ENCODE measurements at regions not wholly inside any gene's neighbourhood (a gene's known extent, or its start where the extent isn't known, plus 50 kb on each side); places are given as distances from the start of the nearest gene placed in this dataset.

GRCh38 chr10:29183301-29183945 lies 105.4 kb upstream of the LYZL1 start:
- no peak for DNase-seq

- DNase-seq, result no peak
These were observed 104.5 kb upstream of the LYZL1 start for GRCh38 chr10:29184205-29185000.

- DNase-seq, result no peak
These were observed 103.8 kb upstream of the LYZL1 start for GRCh38 chr10:29185050-29185449.

- DNase-seq, result no peak
These were observed 102.6 kb upstream of the LYZL1 start for GRCh38 chr10:29186221-29186620.

GRCh38 chr10:29189256-29189655 lies 99.6 kb upstream of the LYZL1 start:
- no peak for DNase-seq

DNA sequence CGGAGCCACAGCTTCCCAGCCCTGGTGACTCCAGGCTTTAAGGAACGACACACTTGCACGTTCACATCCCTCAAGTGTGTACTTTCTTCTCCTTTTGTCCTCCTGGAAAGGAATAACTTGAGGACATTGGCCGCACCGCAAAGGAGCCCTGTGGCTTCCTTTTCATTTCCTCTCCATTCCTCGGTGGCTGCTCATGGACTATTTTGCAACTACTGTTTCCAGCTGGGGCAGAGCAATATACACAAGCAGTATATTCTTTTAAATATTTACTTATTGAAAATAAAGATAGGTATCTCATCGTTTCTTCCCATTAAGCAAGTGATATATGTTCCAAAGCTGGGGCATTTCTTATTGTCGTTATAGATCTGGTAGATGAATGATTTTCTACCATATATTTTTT lies 97.2 kb upstream of the LYZL1 start:
- DNase-seq, result no peak

DNA sequence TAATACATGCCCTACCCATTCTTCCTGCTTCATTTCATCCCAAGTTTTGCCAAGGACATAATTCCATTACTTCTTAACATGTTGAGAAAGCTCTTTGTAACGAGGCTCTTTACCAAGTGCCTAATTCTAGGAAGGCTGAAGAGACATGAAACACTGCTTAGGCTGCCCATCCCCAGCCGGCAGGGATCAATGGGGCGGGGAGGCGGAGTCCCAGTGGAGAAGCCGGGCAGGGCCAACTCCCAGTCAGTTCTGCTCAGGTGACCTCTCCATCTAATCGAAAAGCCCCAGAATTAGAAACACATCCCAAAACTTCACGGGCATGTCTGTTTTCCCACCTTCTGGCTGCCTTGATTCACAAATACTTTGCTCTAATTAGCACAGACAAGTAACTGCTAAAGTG lies 89.5 kb upstream of the LYZL1 start:
- DNase-seq, result no peak

- DNase-seq, result no peak
These were observed 88.8 kb upstream of the LYZL1 start for GRCh38 chr10:29199941-29200679.

DNA sequence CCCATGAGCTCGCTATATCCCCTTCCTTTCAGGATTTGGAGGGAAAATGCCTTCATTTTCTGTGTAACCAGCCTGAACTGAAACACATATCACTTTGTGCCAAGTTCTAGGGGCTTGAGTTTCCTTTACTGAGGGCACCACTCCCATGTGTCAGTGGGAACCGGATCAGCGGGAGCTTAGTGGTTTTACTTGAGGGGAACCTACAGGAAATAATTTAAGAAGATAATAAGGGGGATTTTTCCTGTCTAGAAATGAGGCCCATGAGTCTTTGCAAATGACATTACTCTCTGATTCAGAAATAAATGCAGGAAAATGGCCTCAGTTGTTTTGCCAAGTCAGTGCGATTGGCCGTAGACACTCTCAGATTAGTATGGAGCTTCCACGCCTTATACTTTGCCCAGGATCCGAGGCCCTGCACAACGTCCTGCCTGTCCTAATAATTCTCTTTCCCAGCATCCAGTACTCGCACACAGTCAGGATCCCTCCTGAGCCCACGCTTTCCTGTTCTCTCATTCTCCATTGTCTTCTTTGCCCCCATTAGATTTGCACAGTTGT lies 86.4 kb upstream of the LYZL1 start:
- DNase-seq, result no peak

DNA sequence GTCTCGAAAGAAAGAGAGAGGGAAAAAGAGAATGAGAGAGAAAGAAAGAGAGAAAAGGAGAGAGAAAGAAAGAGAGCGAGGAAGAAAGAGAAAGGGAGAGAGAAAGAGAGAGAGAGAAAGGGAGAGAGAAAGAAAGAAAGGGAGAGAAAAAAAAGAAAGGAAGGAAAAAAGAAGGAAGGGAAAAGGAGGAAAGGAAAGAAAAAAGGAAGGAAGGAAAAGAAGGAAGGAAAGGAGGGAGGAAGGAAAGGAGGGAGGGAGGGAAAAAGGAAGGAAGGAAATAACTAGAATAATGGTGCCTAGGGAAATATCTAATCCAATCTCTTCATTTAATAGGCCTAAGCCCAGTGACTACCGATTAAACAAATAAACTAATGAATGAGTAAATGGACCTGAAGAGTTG lies 85.4 kb upstream of the LYZL1 start:
- DNase-seq, result no peak

DNA sequence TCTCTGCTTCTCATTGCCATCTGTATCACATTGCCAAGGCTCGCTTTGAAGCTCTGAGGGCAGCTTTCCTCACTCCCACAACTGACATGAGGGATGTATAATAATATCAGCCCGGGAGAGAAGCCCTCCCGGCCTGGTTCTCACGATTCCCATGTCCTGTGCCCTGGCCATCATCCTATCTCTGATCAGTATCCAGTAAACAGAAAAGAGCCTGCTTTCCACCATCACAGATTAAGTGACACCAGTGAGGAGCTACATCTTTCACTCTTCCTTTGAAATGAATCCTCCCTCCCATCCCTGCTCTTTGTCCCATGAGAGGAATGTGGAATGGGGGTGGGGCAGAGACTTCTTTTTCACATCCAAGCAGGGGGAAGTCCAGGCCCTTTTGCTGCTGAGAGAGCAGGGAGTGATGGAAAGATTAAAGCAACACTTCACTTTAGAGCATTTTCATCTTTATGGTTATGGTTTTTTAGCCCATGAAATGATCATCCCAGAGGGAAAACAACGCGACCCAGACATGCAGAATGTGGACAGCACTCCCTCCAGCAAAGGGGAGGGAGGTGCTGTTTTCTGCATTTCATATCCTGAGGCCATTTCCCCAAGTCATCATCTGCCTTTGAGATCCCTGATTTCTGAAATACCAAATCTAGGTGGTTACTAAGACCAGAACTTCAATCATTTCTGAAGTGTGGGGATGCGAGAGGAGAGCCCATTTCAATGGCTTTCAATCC lies 84.6 kb upstream of the LYZL1 start:
- DNase-seq, result no peak

DNA sequence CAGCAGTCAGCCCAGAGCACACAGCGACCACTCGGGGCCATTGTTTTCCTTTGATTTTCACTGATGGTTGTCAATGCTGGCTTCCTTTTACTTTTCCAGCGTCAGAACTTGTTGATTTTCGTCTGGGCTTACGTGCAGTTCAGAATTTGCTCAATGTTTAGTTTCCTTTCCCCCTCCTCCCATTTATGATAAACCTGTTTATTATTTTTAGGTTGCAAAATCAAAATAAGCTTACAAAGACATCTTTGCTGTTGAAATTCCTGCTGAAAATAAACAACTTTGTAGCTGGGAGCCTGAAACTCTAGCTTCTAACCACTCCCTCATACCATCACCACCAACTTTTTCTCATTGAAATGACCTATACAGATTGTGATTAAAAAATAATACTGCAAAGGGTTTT lies 83.1 kb upstream of the LYZL1 start:
- no peak for DNase-seq

GRCh38 chr10:29208845-29209244 lies 80.0 kb upstream of the LYZL1 start:
- DNase-seq, result no peak

GRCh38 chr10:29209830-29210229 lies 79.0 kb upstream of the LYZL1 start:
- no peak for DNase-seq

- no peak for DNase-seq
These were observed 78.5 kb upstream of the LYZL1 start for GRCh38 chr10:29210266-29210868.

DNA sequence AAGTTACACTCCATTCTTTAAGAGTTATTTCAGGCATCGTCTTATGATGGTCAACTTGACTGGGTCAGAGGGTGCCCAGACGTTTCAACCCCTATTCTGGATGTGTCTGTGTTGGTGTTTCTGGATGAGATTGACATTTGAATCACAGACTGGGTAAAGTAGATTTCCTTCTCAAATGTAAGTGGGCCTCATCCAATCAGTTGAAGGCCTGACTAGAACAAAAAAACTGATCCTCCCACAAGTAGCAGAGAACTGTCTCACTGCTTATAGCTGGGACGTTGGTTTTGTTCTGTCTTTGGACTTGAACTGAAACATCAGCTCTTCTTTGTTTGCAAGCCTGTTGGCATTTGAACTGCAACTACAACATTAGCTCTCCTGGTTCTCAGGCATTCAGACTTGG lies 76.3 kb upstream of the LYZL1 start:
- no peak for DNase-seq

DNA sequence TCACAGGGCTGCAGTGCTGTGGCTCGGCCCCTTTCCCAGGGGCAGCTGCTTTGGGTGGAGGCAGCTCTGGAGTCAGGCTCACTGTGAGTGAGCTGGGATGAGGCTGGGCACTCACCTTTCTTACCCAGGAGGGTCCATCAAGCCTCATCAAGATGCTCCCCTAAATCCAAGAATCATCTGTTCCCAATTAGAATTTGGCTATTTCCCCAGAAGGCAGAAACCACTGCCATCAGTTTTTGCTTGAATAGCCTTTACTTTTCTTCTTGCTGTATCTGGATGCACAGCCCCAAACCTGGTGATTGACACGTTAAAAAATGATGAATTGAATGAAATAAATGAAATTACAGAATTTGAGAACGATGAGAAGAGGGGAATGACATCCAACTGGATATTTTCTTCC lies 74.3 kb upstream of the LYZL1 start:
- DNase-seq, result no peak

DNA sequence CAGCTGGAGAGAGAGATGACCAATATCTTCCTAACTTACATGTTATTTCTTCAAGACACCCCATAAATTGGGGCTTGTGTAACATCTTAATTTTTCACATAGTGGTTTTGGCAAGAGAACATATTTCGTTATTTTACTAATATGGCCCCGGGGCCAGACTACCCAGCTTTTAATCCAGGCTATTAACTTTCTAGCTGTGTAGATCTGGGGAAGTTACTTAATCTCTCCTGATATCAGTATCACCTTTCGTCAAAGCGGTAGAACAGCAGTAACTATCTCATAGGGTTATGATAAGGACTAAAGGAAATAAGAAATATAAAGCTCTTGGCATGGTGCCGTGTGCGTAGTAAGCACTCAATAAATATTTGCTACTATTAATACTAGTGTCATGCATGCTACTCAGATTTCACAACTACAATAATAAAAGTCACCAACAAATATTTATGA lies 71.6 kb upstream of the LYZL1 start:
- DNase-seq, result no peak

DNA sequence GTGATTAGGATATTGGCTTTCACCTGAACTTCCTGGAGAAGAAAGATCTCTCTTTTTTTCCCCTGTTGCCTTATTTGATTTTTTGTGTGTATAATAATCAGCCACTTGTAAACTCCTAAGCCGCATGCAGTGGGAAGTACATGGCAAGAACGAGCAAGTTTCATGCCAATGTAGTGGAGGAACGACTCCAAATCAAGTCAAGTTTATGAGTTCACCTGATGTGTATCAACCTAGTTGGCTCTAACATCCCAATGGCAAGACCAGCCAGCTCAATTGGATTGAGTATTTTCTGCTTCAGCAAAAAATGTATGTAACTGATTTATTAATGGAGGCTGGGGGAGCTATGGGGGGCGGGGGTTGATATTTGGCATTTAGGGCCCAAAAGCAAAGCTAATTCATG lies 65.5 kb upstream of the LYZL1 start:
- no peak for DNase-seq

DNA sequence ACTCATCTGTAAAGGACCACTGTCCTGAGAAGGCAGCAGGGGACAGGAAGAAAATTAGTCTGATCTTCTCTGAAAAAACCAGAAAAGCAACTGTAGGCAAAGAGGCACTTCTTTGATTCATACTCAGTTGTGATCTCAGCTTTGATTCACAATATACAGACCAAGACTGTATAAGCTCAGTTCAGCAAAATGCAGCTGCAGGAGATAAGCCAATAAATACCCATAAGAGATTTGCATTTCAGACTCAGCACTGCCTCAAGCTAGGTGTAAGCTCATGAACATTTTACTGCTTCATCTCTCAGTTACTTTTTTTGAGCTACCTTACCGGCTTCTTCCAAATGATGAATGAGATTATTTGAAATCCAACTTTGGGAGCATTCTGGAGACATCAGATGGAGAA lies 64.2 kb upstream of the LYZL1 start:
- no peak for DNase-seq

GRCh38 chr10:29227201-29227600 lies 61.7 kb upstream of the LYZL1 start:
- DNase-seq, result no peak

DNA sequence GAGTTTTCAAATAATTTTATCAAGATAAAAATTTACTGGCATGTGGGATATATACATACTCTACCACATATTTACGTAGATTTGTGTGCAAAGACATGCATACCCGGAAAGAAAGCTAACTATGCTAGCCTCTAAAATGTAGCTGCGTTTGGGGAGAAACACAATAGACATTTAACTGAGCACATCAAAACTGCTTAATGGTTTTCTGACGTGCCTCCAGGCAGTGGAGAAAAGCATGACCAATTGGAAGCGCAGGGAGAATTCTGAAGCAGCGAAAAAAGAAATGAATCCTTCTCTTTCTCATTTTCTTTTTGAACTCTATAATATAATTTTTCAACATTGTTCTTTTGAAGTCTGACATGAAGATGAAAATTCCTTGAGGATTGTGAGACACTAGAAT lies 60.3 kb upstream of the LYZL1 start:
- DNase-seq, result no peak
